Nephron progenitor cell (in vitro differentiated cells): ENCODE measurements at regions not wholly inside any gene's neighbourhood (a gene's known extent, or its start where the extent isn't known, plus 50 kb on each side); places are given as distances from the start of the nearest gene placed in this dataset.

Experiments
- DNase-seq: peaks from one replicate; pipeline ENCODE4 v3.0.0; 2021
- H3K27ac Mint-ChIP-seq: 2 replicates; pipeline ENCODE4 v1.8.0; 2021; ENCODE audit warnings: mild to moderate bottlenecking, moderate library complexity, mixed read lengths
- H3K27me3 Mint-ChIP-seq: 2 replicates; pipeline ENCODE4 v1.8.0; 2021; ENCODE audit warnings: mild to moderate bottlenecking, low read depth, mixed read lengths; ENCODE audit not compliant: poor library complexity
- H3K36me3 Mint-ChIP-seq: 2 replicates; pipeline ENCODE4 v1.8.0; 2021; ENCODE audit warnings: low read depth, mixed read lengths
- H3K4me1 Mint-ChIP-seq: 2 replicates; pipeline ENCODE4 v1.8.0; 2021; ENCODE audit warnings: mixed read lengths
- H3K4me3 Mint-ChIP-seq: 2 replicates; pipeline ENCODE4 v1.8.0; 2021; ENCODE audit warnings: mild to moderate bottlenecking, moderate library complexity, mixed read lengths
- H3K9me3 Mint-ChIP-seq: 2 replicates; pipeline ENCODE4 v1.8.0; 2021; ENCODE audit warnings: mild to moderate bottlenecking, moderate library complexity, mixed read lengths
- TF ChIP-seq, protein P1 (sequence below): fragments of 200-600 bp; sonication (generic); IDR thresholded peaks from 2 replicates; pipeline ENCODE4 v1.5.0; 2021; ENCODE audit warnings: antibody characterized with exemption

DNA sequence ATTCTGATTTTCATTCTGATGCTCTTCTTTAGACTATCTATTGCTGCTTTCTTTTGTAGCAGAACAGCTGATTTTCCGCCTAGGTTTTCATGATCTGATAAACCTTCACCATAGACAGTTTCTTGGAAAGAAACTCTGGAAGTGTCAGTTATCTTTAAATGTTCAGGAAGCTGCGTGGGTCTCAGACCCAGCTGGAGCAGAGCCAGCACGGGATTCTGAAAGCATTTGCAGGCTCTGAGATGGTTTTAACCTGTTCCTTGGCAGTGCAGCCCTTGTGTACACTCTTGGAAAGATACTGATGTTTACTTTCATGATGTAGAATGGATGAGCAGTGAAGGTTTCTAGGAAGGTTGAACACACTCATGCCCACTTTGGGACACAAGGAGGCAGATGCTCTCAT is 178.0 kb upstream of the DMRT1 start:
- no peak for DNase-seq
- TF ChIP-seq, protein P1, sequence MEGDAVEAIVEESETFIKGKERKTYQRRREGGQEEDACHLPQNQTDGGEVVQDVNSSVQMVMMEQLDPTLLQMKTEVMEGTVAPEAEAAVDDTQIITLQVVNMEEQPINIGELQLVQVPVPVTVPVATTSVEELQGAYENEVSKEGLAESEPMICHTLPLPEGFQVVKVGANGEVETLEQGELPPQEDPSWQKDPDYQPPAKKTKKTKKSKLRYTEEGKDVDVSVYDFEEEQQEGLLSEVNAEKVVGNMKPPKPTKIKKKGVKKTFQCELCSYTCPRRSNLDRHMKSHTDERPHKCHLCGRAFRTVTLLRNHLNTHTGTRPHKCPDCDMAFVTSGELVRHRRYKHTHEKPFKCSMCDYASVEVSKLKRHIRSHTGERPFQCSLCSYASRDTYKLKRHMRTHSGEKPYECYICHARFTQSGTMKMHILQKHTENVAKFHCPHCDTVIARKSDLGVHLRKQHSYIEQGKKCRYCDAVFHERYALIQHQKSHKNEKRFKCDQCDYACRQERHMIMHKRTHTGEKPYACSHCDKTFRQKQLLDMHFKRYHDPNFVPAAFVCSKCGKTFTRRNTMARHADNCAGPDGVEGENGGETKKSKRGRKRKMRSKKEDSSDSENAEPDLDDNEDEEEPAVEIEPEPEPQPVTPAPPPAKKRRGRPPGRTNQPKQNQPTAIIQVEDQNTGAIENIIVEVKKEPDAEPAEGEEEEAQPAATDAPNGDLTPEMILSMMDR: no peak
- no peak overlapping the region for H3K4me3 Mint-ChIP-seq
- peaks cover 3% of the 10 kb centered on the region for H3K27me3 Mint-ChIP-seq
- no peak overlapping the region for H3K27ac Mint-ChIP-seq
- H3K9me3 Mint-ChIP-seq: peaks cover 54% of the 10 kb centered on the region
- H3K36me3 Mint-ChIP-seq: peaks cover 74% of the 10 kb centered on the region
- no peaks in the 10 kb centered on the region for H3K4me1 Mint-ChIP-seq

DNA sequence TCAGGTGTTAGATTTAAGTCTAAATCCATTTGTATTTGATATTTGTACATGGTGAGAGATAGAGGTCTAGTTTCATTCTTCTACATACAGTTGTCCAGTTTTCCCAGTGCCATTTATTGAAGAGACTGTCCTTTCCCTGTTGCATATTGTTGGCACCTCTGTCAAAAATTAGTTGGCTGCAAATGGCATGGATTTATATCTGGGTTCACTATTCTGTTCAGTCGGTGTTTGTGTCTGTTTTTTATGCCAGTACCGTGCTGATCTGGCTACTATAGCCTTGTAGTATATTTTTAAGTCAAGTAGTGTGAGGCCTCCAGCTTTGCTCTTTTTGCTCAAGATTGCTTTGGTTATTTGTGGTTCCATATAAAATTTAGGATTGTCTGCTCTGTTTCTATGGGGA is 176.2 kb upstream of the DMRT1 start:
- TF ChIP-seq, protein P1: no peak
- no peak for DNase-seq
- peaks cover 6% of the 10 kb centered on the region for H3K27me3 Mint-ChIP-seq
- H3K36me3 Mint-ChIP-seq: peaks cover 81% of the 10 kb centered on the region
- H3K4me3 Mint-ChIP-seq: no peak overlapping the region
- no peak overlapping the region for H3K27ac Mint-ChIP-seq
- no peaks in the 10 kb centered on the region for H3K4me1 Mint-ChIP-seq
- H3K9me3 Mint-ChIP-seq: peaks cover 71% of the 10 kb centered on the region

DNA sequence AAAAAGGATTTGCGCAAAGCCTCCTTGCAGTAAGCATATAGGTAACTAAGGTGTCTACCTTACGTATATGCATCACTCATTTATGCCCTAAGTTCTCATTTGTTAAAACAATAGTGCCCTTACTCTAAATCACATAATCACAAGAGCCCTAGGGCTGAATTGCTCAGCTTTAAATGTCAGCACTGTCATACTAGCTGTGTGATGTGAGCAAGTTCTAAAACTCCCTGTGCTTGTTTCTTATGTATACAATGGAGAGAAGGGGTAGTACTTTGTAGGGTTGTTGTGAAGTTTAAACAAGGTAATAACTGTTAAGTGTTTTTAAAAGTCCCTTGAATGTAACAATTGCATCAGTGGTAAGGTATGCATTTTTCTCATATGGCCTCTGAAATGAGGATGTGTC is 169.5 kb upstream of the DMRT1 start:
- DNase-seq: no peak
- peaks cover 42% of the 10 kb centered on the region for H3K9me3 Mint-ChIP-seq
- peaks cover 13% of the 10 kb centered on the region for H3K4me1 Mint-ChIP-seq
- TF ChIP-seq, protein P1: no peak
- peaks cover 41% of the 10 kb centered on the region for H3K36me3 Mint-ChIP-seq
- no peak overlapping the region for H3K4me3 Mint-ChIP-seq
- H3K27ac Mint-ChIP-seq: no peak overlapping the region
- H3K27me3 Mint-ChIP-seq: peaks cover 7% of the 10 kb centered on the region

DNA sequence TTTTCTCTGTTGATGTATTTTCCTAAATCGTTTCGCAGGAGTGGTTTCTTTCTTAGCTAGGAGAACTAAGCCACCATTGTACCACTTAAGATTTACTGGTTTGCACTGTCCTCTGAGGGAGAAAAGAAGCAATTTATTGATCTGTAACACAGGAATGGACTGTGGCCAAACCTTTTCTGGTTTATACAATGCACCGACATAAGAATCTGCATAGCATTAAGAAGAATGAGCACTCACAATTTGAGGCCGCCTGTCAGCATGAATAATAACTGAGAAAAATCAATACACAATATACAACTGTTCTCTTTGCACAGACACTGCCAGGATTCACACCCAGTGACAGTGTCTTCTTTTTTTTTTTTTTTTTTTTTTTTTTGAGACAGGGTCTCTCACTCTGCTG is 168.6 kb upstream of the DMRT1 start:
- Mint-ChIP-seq H3K4me3 (no peak overlapping the region), H3K4me1 (peaks cover 18% of the 10 kb centered on the region), H3K9me3 (peaks cover 34% of the 10 kb centered on the region), H3K36me3 (peaks cover 44% of the 10 kb centered on the region), H3K27ac (no peak overlapping the region), H3K27me3 (peaks cover 7% of the 10 kb centered on the region)
- DNase-seq: no peak
- TF ChIP-seq, protein P1: no peak

DNA sequence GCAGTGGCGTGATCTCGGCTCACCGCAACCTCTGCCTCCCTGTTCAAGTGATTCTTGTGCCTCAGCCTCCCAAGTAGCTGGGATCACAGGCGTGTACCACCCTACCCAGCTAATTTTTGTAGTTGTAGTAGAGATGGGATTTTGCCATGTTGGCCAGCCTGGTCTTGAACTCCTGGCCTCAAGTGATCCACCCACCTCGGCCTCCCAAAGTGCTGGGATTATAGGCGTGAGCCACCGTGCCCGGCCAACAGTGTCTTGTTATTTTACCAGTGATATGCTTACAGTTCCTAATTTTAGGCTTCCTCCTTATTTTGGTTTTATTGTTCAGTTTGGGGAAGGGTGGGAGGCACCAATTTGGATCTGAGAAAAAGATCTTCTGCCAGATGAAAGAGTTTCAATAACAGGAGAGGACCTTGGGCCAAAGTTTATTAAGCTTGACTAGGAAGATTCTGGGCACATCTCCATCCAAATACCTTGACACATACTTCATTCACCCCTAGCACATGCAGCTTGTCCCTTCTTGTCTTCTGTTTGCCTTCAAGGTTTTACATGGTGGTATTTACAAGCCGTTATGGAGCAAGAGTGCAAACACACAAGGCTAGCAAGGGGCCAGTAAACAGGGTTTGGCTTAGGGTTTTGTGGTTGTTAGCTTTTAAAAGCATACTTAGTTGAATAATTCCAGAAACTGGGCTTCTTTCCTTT is 168.1 kb upstream of the DMRT1 start:
- H3K27ac Mint-ChIP-seq: no peak overlapping the region
- TF ChIP-seq, protein P1: no peak
- no peak overlapping the region for H3K4me3 Mint-ChIP-seq
- H3K4me1 Mint-ChIP-seq: peaks cover 18% of the 10 kb centered on the region
- H3K27me3 Mint-ChIP-seq: peaks cover 7% of the 10 kb centered on the region
- H3K9me3 Mint-ChIP-seq: peaks cover 28% of the 10 kb centered on the region
- DNase-seq: no peak
- peaks cover 44% of the 10 kb centered on the region for H3K36me3 Mint-ChIP-seq

DNA sequence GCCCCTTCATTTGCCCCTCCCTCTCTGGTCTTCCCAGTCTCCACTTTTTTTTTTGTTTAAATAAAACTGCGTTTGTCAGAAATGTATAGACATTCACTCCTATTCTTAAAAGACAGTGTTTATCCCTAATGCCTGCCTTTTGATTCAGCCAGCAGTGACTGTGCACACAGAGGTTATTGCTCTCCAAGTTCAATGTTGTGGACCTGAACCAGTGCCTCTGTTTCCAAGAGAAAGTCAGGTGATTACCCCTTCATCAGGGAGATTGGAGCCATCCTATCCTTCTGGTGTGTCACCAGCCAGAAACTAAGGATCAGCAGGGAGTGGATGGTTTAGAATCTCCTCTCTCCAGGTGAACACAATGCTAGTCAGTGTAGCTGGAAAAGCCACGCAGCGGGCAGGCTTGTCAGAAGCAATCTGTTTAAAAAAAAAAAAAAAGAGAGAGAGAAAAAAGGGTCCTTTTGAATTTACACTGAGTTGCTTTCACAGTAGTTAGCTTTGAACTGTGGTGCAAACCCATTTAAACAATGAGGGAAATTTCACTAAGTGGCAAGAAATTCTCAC is 167.5 kb upstream of the DMRT1 start:
- peak overlapping the region; percentile 70 for H3K27ac Mint-ChIP-seq
- peaks cover 7% of the 10 kb centered on the region for H3K27me3 Mint-ChIP-seq
- H3K4me3 Mint-ChIP-seq: no peak overlapping the region
- H3K36me3 Mint-ChIP-seq: peaks cover 44% of the 10 kb centered on the region
- H3K4me1 Mint-ChIP-seq: peaks cover 18% of the 10 kb centered on the region
- no peak for DNase-seq
- TF ChIP-seq, protein P1: no peak
- H3K9me3 Mint-ChIP-seq: peaks cover 22% of the 10 kb centered on the region
